ENCODE measurements at regions not wholly inside any gene's neighbourhood (a gene's known extent, or its start where the extent isn't known, plus 50 kb on each side); places are given as distances from the start of the nearest gene placed in this dataset.

DNA sequence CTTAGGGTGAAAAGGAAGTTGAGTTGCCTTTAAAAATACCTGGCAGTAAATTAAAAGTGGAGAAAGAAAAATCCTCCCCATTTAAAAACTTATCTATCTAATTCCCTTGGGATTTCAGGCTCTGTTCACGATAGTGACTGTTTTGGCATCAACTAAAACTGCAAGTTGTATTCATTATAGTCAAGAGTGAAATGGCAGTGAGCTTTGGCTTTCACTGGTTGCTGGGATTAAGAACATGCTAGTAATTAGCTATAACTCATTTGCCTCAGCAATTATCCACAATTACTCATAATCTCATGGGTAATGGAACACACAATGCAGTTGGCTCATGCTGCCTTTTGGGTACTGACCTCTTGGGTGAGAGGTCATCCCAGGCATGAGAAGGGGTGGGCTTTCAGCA lies 250.1 kb downstream of the GAS1 start:
- H3K36me3 ChIP-seq (ENCODE audit: insufficient read depth, low read length) = no peaks in the 10 kb centered on the region
- H3K4me3 ChIP-seq (ENCODE audit: low read depth, low read length, poor library complexity, severe bottlenecking) = no peak overlapping the region
- no peak overlapping the region for H3K4me2 ChIP-seq (ENCODE audit: low read length)
- H3K27me3 ChIP-seq (ENCODE audit: insufficient read depth, low read length) = no peaks in the 10 kb centered on the region
- no peaks in the 10 kb centered on the region for H3K9me2 ChIP-seq (ENCODE audit: low read depth, low read length)
- H3K9me3 ChIP-seq (ENCODE audit: low read length) = no peaks in the 10 kb centered on the region
- H4K20me1 ChIP-seq (ENCODE audit: insufficient read depth, low read length) = no peaks in the 10 kb centered on the region
- H3K79me2 ChIP-seq (ENCODE audit: insufficient read depth, low read length) = no peaks in the 10 kb centered on the region
- no peak for TF ChIP-seq EZH2 (IDR thresholded peaks at IDR 0.05; ENCODE audit: borderline replicate concordance, low read length)
- TF ChIP-seq CTCF (IDR thresholded peaks at IDR 0.05; ENCODE audit: low read length) = no peak
- H3F3A ChIP-seq (ENCODE audit: insufficient read depth, low read length) = no peaks in the 10 kb centered on the region
- H3K4me1 ChIP-seq (ENCODE audit: insufficient read depth, low read length, severe bottlenecking) = no peaks in the 10 kb centered on the region
- H3K9ac ChIP-seq (ENCODE audit: low read length) = no peak overlapping the region
- no peak overlapping the region for H2AFZ ChIP-seq (ENCODE audit: low read length)
- H3K27ac ChIP-seq (ENCODE audit: low read depth, low read length, poor library complexity, severe bottlenecking) = no peak overlapping the region

- no peaks in the 10 kb centered on the region for H3K4me1 ChIP-seq (ENCODE audit: insufficient read depth, low read length, severe bottlenecking)
- H3K9ac ChIP-seq (ENCODE audit: low read length) = no peak overlapping the region
- H3K4me2 ChIP-seq (ENCODE audit: low read length) = no peak overlapping the region
- no peaks in the 10 kb centered on the region for H3K9me2 ChIP-seq (ENCODE audit: low read depth, low read length)
- no peak overlapping the region for H3K4me3 ChIP-seq (ENCODE audit: low read depth, low read length, poor library complexity, severe bottlenecking)
- no peak overlapping the region for H2AFZ ChIP-seq (ENCODE audit: low read length)
- H3K27ac ChIP-seq (ENCODE audit: low read depth, low read length, poor library complexity, severe bottlenecking) = no peak overlapping the region
- H3K27me3 ChIP-seq (ENCODE audit: insufficient read depth, low read length) = no peaks in the 10 kb centered on the region
- no peaks in the 10 kb centered on the region for H3F3A ChIP-seq (ENCODE audit: insufficient read depth, low read length)
- H3K9me3 ChIP-seq (ENCODE audit: low read length) = no peaks in the 10 kb centered on the region
- H3K79me2 ChIP-seq (ENCODE audit: insufficient read depth, low read length) = no peaks in the 10 kb centered on the region
- no peak for TF ChIP-seq CTCF (IDR thresholded peaks at IDR 0.05; ENCODE audit: low read length)
- TF ChIP-seq EZH2 (IDR thresholded peaks at IDR 0.05; ENCODE audit: borderline replicate concordance, low read length) = no peak
- no peaks in the 10 kb centered on the region for H3K36me3 ChIP-seq (ENCODE audit: insufficient read depth, low read length)
- H4K20me1 ChIP-seq (ENCODE audit: insufficient read depth, low read length) = no peaks in the 10 kb centered on the region
These were observed 251.3 kb downstream of the GAS1 start for GRCh38 chr9:86695910-86696424.

DNA sequence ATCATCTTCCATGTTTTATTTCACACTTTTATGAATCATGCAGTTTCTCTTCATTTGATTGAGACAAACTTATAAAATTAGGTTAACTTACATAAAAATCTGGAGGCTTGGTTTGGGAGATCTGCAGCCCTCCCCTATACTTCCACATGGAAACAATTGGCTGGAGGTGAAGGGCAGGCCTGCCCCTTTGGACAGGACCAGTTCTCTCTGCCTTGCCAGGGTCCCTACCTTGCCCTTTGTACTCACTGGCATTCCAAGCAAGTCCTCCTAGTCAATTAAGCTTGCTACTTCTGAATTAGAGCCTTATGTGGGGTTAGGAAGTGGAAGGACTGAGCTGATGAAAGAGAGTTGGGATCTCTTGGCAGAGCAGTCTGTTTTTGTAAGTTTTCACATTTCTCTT lies 257.3 kb downstream of the GAS1 start:
- Histone ChIP-seq H3K4me2 (ENCODE audit: low read length) (no peak overlapping the region), H2AFZ (ENCODE audit: low read length) (no peak overlapping the region), H3K36me3 (ENCODE audit: insufficient read depth, low read length) (no peaks in the 10 kb centered on the region), H3K27me3 (ENCODE audit: insufficient read depth, low read length) (no peaks in the 10 kb centered on the region), H3K4me1 (ENCODE audit: insufficient read depth, low read length, severe bottlenecking) (no peaks in the 10 kb centered on the region), H3K9me3 (ENCODE audit: low read length) (no peaks in the 10 kb centered on the region), H3K9ac (ENCODE audit: low read length) (no peak overlapping the region), H3F3A (ENCODE audit: insufficient read depth, low read length) (no peaks in the 10 kb centered on the region), H3K79me2 (ENCODE audit: insufficient read depth, low read length) (no peaks in the 10 kb centered on the region), H3K9me2 (ENCODE audit: low read depth, low read length) (no peaks in the 10 kb centered on the region), H4K20me1 (ENCODE audit: insufficient read depth, low read length) (no peaks in the 10 kb centered on the region), H3K4me3 (ENCODE audit: low read depth, low read length, poor library complexity, severe bottlenecking) (no peak overlapping the region), H3K27ac (ENCODE audit: low read depth, low read length, poor library complexity, severe bottlenecking) (no peak overlapping the region)
- TF ChIP-seq EZH2 (IDR thresholded peaks at IDR 0.05; ENCODE audit: borderline replicate concordance, low read length) (no peak), CTCF (IDR thresholded peaks at IDR 0.05; ENCODE audit: low read length) (no peak)

Measured in OCI-LY1 (cell line).